MCF 10A (cell line): ENCODE measurements at regions not wholly inside any gene's neighbourhood (a gene's known extent, or its start where the extent isn't known, plus 50 kb on each side); places are given as distances from the start of the nearest gene placed in this dataset.
"Not testable (repeated sequence)": the region's sequence is repeated elsewhere in the genome, so short reads cannot be mapped to it uniquely, and the experiment has no call there.

ENCODE experiments used
- BruUV-seq: library from RNA; stranded (reverse); fragments of 400-500 nt; replicated peaks from 2 replicates; lab custom pipeline; 2021; lab: Mats Ljungman, UMichigan
- CTCF ChIA-PET: fragments of 300-600 bp; sonication (Branson Sonifier 250); formaldehyde crosslinking; extraction: SDS; loops from one replicate; lab custom pipeline; 2021; ENCODE audit warnings: antibody characterized with exemption, inconsistent platforms; lab: Yijun Ruan, JAX
- POLR2A ChIA-PET: fragments of 300-600, 350-650 bp; sonication (Branson Sonifier 250); formaldehyde crosslinking; extraction: SDS; loops from one replicate; lab custom pipeline; 2020; ENCODE audit warnings: antibody characterized with exemption, inconsistent platforms; lab: Yijun Ruan, JAX
- DNase-seq: peaks from one replicate; pipeline ENCODE4 v3.0.0-alpha.2; 2018; ENCODE audit not compliant: unreplicated experiment
- H3K27ac Mint-ChIP-seq: one replicate; pipeline ENCODE4 v1.8.0; 2022; ENCODE audit warnings: mild to moderate bottlenecking, low read depth, mixed read lengths; ENCODE audit not compliant: unreplicated experiment
- H3K27me3 Mint-ChIP-seq: one replicate; pipeline ENCODE4 v1.8.0; 2022; ENCODE audit warnings: mixed read lengths; ENCODE audit not compliant: insufficient read depth, unreplicated experiment
- H3K36me3 Mint-ChIP-seq: one replicate; pipeline ENCODE4 v1.8.0; 2022; ENCODE audit warnings: mild to moderate bottlenecking, moderate library complexity, mixed read lengths; ENCODE audit not compliant: insufficient read depth, unreplicated experiment
- H3K4me1 Mint-ChIP-seq: one replicate; pipeline ENCODE4 v1.8.0; 2022; ENCODE audit warnings: mixed read lengths; ENCODE audit not compliant: insufficient read depth, unreplicated experiment
- H3K4me3 Mint-ChIP-seq: one replicate; pipeline ENCODE4 v1.8.0; 2022; ENCODE audit warnings: mild to moderate bottlenecking, moderate library complexity, mixed read lengths; ENCODE audit not compliant: unreplicated experiment
- H3K9me3 Mint-ChIP-seq: one replicate; pipeline ENCODE4 v1.8.0; 2022; ENCODE audit warnings: mixed read lengths; ENCODE audit not compliant: unreplicated experiment
- intact Hi-C: fragments of 100-400 bp; cut with micrococcal nuclease; formaldehyde crosslinking; loops from 2 replicates; pipeline ENCODE4 v1.14.1; 2022
- TF ChIP-seq, protein P1 (sequence below): fragments of 200-600 bp; IDR thresholded peaks from one replicate; pipeline ENCODE4 v1.8.0; 2022; ENCODE audit warnings: antibody characterized with exemption, mild to moderate bottlenecking; ENCODE audit not compliant: unreplicated experiment

DNA sequence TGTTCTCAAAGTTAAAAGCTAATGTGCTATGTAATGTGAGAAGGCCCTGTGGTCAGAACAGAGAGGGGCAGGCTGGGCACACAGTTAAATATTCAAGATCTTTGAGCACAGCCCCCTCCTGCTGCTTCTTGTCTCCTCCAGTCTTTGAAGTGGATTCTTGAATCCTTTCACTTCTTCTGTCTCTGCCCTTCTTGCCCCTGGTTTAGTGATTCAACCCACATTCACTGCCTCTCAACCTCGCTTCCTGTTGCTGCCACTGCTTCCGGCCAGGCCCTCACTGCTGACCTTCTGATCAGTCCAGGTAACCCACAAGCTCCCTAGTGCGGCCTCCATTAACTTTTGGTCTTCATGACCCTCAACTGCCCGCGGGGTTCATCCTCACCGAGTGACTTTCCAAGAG is 417.3 kb upstream of the NOX3 start:
- no peaks in the 10 kb centered on the region for H3K27me3 Mint-ChIP-seq
- no peak overlapping the region for H3K27ac Mint-ChIP-seq
- CTCF ChIA-PET = no interaction called here
- peaks cover 6% of the 10 kb centered on the region for H3K36me3 Mint-ChIP-seq
- no peak overlapping the region for H3K4me3 Mint-ChIP-seq
- POLR2A ChIA-PET = no interaction called here
- no TSS peak for BruUV-seq
- no peaks in the 10 kb centered on the region for H3K4me1 Mint-ChIP-seq
- intact Hi-C loops = no loop called here
- peaks cover 6% of the 10 kb centered on the region for H3K9me3 Mint-ChIP-seq
- TF ChIP-seq, protein P1, sequence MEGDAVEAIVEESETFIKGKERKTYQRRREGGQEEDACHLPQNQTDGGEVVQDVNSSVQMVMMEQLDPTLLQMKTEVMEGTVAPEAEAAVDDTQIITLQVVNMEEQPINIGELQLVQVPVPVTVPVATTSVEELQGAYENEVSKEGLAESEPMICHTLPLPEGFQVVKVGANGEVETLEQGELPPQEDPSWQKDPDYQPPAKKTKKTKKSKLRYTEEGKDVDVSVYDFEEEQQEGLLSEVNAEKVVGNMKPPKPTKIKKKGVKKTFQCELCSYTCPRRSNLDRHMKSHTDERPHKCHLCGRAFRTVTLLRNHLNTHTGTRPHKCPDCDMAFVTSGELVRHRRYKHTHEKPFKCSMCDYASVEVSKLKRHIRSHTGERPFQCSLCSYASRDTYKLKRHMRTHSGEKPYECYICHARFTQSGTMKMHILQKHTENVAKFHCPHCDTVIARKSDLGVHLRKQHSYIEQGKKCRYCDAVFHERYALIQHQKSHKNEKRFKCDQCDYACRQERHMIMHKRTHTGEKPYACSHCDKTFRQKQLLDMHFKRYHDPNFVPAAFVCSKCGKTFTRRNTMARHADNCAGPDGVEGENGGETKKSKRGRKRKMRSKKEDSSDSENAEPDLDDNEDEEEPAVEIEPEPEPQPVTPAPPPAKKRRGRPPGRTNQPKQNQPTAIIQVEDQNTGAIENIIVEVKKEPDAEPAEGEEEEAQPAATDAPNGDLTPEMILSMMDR = no peak
- no peak for DNase-seq

DNA sequence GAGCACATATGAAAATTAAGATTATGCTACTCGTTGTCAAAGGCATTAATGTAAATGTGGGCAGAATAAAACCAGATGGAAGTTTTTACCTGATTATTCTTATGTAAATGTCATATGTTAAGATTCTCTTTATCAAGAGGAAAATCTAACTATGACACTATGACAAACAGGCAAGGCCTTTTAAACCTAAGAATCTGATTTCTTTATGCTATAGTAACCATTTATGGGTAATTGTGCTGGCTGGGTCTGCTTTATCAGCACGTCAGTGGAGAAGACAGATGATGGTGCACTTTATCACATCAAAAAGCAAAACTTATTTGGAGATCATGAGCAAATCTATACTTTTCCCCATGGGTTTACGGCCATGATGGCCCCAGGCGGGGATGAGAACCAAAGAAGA is 412.0 kb upstream of the NOX3 start:
- intact Hi-C loops = no loop called here
- ChIA-PET POLR2A (interaction anchor here (1.0 kb wide), 1 partner anchor 18 kb away, joined by 4 read pairs; no protein-coding TSS in a partner anchor), CTCF (no interaction called here)
- no peak for DNase-seq
- Mint-ChIP-seq H3K36me3 (peaks cover 6% of the 10 kb centered on the region), H3K4me1 (no peaks in the 10 kb centered on the region), H3K27ac (no peak overlapping the region), H3K27me3 (no peaks in the 10 kb centered on the region), H3K4me3 (no peak overlapping the region), H3K9me3 (no peaks in the 10 kb centered on the region)
- TF ChIP-seq, protein P1 = no peak
- BruUV-seq = no TSS peak

DNA sequence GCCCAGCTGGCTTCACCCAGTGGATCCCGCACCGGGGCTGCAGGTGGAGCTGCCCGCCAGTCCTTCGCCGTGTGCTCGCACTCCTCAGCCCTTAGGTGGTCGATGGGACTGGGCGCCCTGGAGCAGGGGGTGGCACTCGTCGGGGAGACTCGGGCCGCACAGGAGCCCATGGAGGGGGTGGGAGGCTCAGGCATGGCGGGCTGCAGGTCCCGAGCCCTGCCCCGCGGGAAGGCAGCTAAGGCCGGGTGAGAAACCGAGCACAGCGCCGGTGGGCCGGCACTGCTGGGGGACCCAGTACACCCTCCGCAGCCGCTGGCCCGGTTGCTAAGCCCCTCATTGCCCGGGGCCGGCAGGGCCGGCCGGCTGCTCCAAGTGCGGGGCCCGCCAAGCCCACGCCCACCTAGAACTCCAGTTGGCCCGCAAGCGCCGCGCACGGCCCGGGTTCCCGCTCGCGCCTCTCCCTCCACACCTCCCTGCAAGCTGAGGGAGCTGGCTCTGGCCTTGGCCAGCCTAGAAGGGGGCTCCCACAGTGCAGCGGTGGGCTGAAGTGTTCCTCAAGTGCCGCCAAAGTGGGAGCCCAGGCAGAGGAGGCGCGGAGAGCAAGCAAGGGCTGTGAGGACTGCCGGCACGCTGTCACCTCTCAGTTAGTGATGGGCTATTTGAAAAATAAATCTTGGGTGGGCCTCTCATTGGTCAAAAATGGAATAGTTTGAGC is 411.2 kb upstream of the NOX3 start:
- BruUV-seq, H3K27me3 Mint-ChIP-seq, CTCF ChIA-PET, H3K4me3 Mint-ChIP-seq, H3K27ac Mint-ChIP-seq, H3K9me3 Mint-ChIP-seq, intact Hi-C loops, H3K36me3 Mint-ChIP-seq, H3K4me1 Mint-ChIP-seq, DNase-seq, POLR2A ChIA-PET: not testable (repeated sequence)

DNA sequence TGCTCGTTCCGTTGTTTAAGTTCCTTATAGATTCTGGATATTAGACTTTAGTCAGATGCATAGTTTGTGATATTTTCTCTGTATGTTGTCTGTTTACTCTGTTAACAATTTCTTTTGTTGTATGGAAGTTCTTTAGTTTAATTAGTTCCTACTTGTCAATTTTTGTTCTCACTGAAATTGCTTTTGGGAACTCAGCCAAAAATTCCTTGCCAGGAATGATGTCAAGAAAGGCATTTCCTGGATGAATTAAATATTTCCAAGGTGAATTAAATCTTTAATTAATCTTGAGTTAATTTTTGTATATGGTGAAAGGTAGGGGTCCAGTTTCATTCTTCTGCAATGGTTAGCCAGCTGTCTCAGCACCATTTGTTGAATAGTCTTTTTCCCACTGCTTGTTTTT is 406.2 kb upstream of the NOX3 start:
- no peak overlapping the region for H3K4me3 Mint-ChIP-seq
- H3K9me3 Mint-ChIP-seq = peaks cover 9% of the 10 kb centered on the region
- intact Hi-C loops = no loop called here
- TF ChIP-seq, protein P1 = no peak
- H3K27ac Mint-ChIP-seq = no peak overlapping the region
- no peaks in the 10 kb centered on the region for H3K36me3 Mint-ChIP-seq
- H3K27me3 Mint-ChIP-seq = no peaks in the 10 kb centered on the region
- DNase-seq = no peak
- H3K4me1 Mint-ChIP-seq = no peaks in the 10 kb centered on the region
- CTCF ChIA-PET = interaction anchor here (0.6 kb wide), 1 partner anchor 35 kb away, joined by 3 read pairs; no protein-coding TSS in a partner anchor
- POLR2A ChIA-PET = no interaction called here
- no TSS peak for BruUV-seq

DNA sequence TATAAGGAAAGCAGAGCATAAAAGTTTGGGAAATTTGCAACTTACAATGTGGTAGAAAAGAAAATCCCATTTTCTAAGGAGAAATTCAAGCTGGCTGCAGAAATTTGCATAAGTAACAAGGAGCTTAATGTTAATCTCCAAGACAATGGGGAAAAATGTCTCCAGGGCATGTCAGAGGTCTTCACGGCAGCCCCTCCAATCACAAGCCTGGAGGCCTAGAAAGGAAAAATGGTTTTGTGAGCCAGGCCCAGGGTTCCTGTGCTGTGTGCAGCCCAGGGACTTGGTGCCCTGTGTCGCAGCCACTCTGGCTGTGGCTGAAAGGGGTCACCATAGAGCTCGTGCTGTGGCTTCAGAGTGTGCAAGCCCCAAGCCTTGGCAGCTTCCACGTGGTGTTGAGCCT is 403.3 kb upstream of the NOX3 start:
- H3K36me3 Mint-ChIP-seq, H3K27me3 Mint-ChIP-seq, POLR2A ChIA-PET, intact Hi-C loops, H3K4me1 Mint-ChIP-seq, BruUV-seq, H3K27ac Mint-ChIP-seq, H3K9me3 Mint-ChIP-seq, H3K4me3 Mint-ChIP-seq, DNase-seq: not testable (repeated sequence)
- CTCF ChIA-PET = interaction anchor here (0.6 kb wide), 2 partner anchors 194 to 636 kb away, joined by 3 read pairs; no protein-coding TSS in a partner anchor
